Right ventricle myocardium superior (tissue), 1 donor: ENCODE measurements at regions not wholly inside any gene's neighbourhood (a gene's known extent, or its start where the extent isn't known, plus 50 kb on each side); places are given as distances from the start of the nearest gene placed in this dataset.

Experiments
- ATAC-seq: fragments of 200-7000 bp; cut with Tn5 transposase; one replicate; pipeline ENCODE4 v1.9.1; 2020; ENCODE audit warnings: mild to moderate bottlenecking; ENCODE audit not compliant: poor library complexity
- DNase-seq: peaks from one replicate; pipeline ENCODE4 v3.0.0-alpha.2; 2020
- intact Hi-C: fragments of 100-400 bp; cut with DNase I; formaldehyde crosslinking; loops from one replicate; pipeline ENCODE4 v1.11.2; 2022
- donor health status: DM: no; HTN: yes; CAD: no; lungs with severe emphysema.

GRCh38 chr1:29525941-29526340 lies 289.6 kb downstream of the PTPRU start:
- intact Hi-C loops = no loop called here
- no peak for ATAC-seq
- DNase-seq = no peak

GRCh38 chr1:29524285-29525065 lies 288.2 kb downstream of the PTPRU start:
- DNase-seq = no peak
- intact Hi-C loops = no loop called here
- no peak for ATAC-seq

- DNase-seq = no peak
- intact Hi-C loops = no loop called here
- ATAC-seq = no peak
Observed at GRCh38 chr1:29523576-29523975, 287.3 kb downstream of the PTPRU start.

GRCh38 chr1:29523136-29523535 lies 286.8 kb downstream of the PTPRU start:
- intact Hi-C loops = no loop called here
- no peak for ATAC-seq
- no peak for DNase-seq

DNA sequence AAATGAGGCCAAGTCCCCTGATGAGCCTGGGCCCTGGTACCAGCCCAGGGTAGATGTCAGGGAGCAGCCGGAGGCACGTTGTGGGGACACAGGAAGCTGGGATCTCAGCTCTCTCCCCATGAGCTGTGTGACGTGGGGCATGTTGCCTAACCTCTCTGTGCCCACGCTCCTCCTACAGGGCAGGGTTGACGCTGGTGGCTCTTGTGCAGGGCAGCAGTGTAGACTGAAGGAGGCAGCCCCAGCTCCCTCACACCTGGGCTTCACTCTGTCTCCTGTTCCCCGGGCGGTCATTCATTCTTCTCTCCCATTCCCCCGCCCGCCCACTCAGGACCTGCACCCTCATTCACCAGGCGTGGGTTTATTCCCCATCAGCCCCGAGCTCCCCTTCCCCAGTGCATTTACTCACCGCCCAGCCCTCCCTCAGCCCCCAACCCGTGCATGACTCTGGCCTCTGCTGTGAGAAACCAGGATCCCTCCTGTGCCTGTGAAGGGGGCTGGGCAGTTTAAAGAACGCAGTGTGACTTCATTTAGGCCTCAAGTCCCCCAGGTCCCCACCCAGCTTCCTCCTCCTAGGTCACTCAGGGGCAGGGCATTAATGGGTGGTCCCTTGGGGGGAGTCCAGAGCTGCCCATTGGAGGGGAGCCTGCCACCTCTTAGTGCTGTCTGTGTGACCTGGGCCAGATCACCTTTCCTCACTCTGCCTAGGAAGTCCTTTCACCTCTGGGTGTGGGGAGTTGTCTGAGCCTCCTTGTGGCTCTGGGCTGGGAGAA lies 285.7 kb downstream of the PTPRU start:
- intact Hi-C loops = loop anchor here (2.0 kb wide), 1 partner anchor 63 kb away; no protein-coding TSS in a partner anchor
- ATAC-seq = no peak
- DNase-seq = no peak

DNA sequence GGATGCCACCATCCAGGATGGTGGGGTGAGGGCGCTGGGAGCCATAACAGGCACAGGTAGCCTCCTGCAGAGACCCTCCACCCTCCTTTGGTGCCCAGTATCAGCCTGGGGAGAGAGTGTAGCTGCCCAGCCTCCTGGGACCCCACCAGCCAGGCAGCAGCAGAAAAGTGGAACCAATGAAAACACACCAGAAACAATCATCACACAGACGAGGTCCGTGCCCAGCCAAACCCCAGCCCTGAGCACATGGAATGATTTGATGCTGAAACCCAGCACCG lies 285.1 kb downstream of the PTPRU start:
- DNase-seq (no peak), ATAC-seq (no peak)
- intact Hi-C loops = loop anchor here (2.0 kb wide), 1 partner anchor 63 kb away; no protein-coding TSS in a partner anchor

GRCh38 chr1:29520571-29521437 lies 284.5 kb downstream of the PTPRU start:
- intact Hi-C loops = loop anchor here (2.0 kb wide), 1 partner anchor 62 kb away; no protein-coding TSS in a partner anchor
- ATAC-seq (no peak), DNase-seq (no peak)

GRCh38 chr1:29519788-29520110 lies 283.4 kb downstream of the PTPRU start:
- intact Hi-C loops = loop anchor here (2.0 to 10.0 kb wide), 3 partner anchors 61 to 1185 kb away; no protein-coding TSS in a partner anchor
- DNase-seq = no peak

GRCh38 chr1:29519108-29519787 lies 282.9 kb downstream of the PTPRU start:
- ATAC-seq = no peak
- intact Hi-C loops = loop anchor here (10.0 kb wide), 2 partner anchors 596 to 1186 kb away; no protein-coding TSS in a partner anchor
- no peak for DNase-seq

More at GRCh38 chr1:29519788-29520110, 283.4 kb downstream of the PTPRU start:
- no peak for ATAC-seq

- DNase-seq (no peak), ATAC-seq (no peak)
- intact Hi-C loops = loop anchor here (10.0 kb wide), 2 partner anchors 596 to 1186 kb away; no protein-coding TSS in a partner anchor
Observed at GRCh38 chr1:29518183-29518835, 282.0 kb downstream of the PTPRU start.

- intact Hi-C loops = loop anchor here (10.0 kb wide), 2 partner anchors 597 to 1187 kb away; no protein-coding TSS in a partner anchor
Observed at GRCh38 chr1:29517251-29518086, 281.1 kb downstream of the PTPRU start.

DNA sequence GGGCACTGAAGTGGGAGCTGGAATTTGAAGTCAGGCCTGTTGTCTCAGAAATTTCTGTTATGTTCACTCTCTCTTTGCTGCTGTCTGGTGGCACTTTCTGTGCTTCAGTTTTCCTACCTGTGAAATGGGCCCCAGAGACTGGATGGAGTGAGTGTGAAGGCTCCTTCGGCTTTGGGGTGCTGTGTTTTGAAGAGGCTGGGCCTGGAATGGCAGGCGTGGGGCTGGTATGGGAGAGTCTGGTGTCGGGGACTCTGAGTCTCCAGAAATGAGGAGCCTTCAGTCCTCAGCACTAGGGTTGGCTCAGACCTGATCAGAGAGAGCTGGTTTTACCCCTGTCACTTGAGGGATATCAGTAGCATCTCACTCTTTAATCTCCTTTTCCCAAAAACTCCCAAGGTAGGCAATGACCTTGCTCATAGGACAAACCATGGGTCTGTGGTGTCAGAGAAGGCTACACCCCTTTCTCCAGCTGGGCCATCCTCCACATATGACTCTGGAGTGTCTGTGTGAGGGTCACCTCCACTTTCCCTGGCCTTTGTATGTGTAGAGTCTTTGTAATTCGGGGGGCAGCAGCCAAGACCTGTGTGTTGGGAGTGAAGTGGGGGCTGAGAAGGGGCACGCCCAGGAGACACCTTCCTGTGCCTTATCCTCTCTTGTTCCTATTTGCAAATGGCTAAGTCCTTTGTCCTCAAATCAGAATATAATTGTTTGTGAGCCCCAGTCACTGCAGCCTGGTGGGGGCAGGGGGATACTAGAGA lies 279.9 kb downstream of the PTPRU start:
- intact Hi-C loops = loop anchor here (10.0 kb wide), 2 partner anchors 599 to 1189 kb away; no protein-coding TSS in a partner anchor
- ATAC-seq = no peak
- DNase-seq = no peak

More at GRCh38 chr1:29517251-29518086, 281.1 kb downstream of the PTPRU start:
- ATAC-seq (no peak), DNase-seq (no peak)

GRCh38 chr1:29515170-29515955 lies 279.0 kb downstream of the PTPRU start:
- no peak for DNase-seq
- ATAC-seq = no peak
- intact Hi-C loops = loop anchor here (10.0 kb wide), 2 partner anchors 599 to 1189 kb away; no protein-coding TSS in a partner anchor

DNA sequence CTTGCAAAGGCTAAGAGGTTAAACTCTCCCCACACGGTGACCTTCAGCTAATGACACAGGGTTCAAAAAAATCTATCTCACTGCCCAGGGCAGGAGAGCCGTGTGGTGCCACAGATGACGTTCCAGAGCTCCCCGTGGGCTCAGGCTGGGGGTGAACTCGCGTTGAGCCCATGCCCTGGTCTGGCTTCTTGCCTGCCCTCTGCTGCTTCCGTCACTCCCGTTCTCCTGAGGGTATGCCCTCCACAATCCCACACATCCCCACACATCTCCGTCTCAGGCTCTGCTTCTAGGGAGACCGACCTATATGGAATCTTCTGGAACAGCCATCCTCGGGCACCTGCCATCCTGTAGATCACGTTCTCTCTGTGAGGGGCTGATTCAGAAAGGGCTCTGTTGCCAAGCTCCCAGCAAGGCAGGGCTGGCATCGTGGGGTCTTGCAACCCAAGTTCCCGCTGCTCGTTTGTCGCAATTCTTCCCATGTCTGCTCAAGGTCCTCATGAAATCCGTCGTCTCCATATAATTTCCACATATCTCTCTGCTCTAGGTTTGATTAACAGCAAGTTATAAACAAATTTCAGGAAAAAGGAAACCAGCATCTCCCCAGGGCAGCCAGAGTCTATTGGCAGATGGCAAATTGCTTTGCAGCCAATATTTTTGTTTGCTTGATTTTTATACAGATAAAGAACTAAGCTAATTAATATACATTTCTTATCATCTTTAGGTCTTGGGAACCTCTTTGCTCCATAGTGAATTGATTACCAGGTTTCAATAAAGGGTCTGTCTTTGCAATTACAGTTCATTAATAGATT lies 278.2 kb downstream of the PTPRU start:
- DNase-seq = no peak
- intact Hi-C loops = loop anchor here (10.0 kb wide), 2 partner anchors 600 to 1190 kb away; no protein-coding TSS in a partner anchor
- no peak for ATAC-seq

DNA sequence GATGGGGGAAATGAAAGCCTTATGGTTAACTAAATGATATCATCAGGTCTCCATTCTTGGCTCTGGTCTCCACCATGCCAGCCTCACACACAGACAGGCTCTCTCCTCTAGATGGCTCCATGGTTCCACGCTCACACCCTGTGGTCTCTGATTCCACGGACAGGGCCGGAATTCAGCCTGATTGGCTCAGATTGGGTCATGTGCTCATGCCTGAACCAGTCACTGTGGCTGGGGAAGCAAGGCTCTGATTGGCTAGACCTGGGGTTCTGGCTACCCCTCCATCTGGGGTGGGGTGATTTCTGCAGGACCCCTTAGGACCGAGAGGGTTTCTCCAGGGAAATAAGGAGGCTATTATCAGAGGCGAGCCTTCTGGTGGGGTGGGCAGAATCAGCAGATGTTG lies 277.0 kb downstream of the PTPRU start:
- DNase-seq (no peak), ATAC-seq (peak; percentile 88)
- intact Hi-C loops = loop anchor here (10.0 kb wide), 2 partner anchors 601 to 1191 kb away; no protein-coding TSS in a partner anchor
